Hematopoietic multipotent progenitor cell (in vitro differentiated cells): ENCODE measurements at regions not wholly inside any gene's neighbourhood (a gene's known extent, or its start where the extent isn't known, plus 50 kb on each side); places are given as distances from the start of the nearest gene placed in this dataset.

Experiments
- DNase-seq, 3 donors: peaks; one replicate each; pipeline ENCODE4 v3.0.0-alpha.2; 2011 to 2015; ENCODE audit warnings: low read depth in 2 of 3, low spot score in 2 of 3

- no peak for DNase-seq
These were observed 1234.6 kb downstream of the SLC16A7 start for GRCh38 chr12:60830381-60830780.

DNA sequence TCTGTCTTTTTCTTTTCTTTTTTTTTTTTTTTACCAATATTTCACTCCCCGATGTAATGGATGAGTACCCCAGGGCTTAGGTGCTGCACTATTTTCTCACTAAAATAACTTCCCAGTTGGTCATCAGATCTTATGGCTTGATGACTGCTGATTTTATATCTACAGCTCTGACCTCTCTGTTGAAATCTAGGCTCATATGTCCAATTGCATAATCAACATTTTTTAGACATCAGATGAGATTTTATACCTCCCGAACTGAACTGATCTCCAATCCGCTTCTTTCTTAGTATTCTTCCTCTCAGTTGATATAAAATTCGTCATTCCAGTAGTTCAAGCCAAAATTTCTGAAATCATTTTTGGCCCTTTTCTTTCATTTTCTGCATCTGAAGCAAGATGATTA lies 1236.5 kb downstream of the SLC16A7 start:
- DNase-seq = no peak

DNA sequence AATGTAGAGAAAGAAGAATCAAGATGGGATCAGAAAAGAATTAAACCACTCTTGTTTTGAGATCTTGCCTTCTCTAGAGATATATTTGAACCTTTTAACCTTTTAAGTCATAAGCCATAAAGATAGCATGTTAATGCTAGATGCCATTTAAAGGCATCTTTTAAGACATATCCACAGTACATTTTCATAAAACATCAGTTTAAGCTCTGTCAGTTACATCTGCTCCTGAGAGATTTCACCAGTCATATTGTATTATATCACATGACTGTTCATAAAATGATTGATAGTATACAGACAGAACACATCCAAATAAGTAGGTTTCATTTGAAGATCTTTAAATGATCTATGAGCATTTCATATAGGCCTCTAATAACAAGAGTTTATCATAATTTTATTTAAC lies 1238.5 kb downstream of the SLC16A7 start:
- DNase-seq = no peak

- no peak for DNase-seq
These were observed 1239.0 kb downstream of the SLC16A7 start for GRCh38 chr12:60834806-60835205.

GRCh38 chr12:60836651-60837050 lies 1240.8 kb downstream of the SLC16A7 start:
- DNase-seq = no peak

GRCh38 chr12:60842181-60842580 lies 1246.4 kb downstream of the SLC16A7 start:
- no peak for DNase-seq

DNA sequence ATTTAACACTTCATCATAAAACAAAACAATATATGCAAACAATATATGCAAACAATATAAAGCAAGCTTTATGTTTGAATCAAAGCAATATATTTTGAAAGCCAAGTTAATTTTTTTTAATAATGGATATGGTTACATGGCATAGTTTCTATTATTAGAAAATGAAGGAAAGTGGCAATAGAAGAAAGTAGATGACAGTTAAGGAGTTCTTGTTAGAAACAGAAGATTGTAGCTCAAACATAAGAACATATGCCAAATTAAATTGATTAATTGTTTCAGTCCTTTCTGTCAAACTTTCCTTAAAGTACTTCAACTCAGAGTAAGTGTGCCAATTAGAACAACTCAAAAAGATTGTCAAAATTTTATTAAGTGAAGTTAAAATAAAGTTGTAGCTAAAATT lies 1248.3 kb downstream of the SLC16A7 start:
- no peak for DNase-seq

- no peak for DNase-seq
These were observed 1249.0 kb downstream of the SLC16A7 start for GRCh38 chr12:60844875-60845274.

- no peak for DNase-seq
These were observed 1249.9 kb downstream of the SLC16A7 start for GRCh38 chr12:60845696-60846095.

GRCh38 chr12:60847281-60847680 lies 1251.5 kb downstream of the SLC16A7 start:
- DNase-seq = no peak

DNA sequence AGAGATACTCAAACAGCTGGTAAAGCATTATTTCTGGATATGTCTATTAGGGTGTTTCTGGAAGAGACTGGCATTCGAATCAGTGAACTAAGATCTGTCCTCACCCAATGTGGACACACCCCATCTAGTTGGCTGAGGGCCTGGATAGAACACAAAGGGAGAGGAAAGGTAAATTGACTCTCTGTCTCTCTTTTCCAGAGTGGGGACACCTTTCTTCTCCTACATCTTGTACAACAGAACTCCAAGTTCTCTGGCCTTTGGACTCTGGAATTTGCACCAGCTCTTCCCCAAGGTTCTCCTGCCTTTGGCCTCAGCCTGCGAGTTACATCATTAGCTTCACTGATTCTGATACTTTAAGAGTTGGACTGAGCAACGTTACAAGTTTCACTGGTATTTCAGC lies 1253.9 kb downstream of the SLC16A7 start:
- no peak for DNase-seq

DNA sequence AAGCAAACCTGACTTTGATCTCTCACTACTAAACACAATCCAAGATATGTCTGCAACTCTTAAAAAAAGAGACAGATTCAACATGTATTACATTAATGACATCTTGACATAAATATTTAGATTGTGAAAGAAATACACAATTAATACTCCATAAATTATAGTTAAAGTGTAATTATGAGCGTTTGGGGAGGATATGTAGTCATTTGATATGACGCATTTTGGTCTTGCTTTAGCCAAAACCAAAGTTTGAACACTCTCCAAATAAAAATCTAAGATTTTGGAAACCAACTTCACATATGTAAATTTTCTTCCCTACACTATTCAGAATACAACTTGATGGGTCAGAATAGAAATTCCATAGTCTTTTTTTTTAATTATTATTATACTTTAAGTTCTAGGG lies 1257.6 kb downstream of the SLC16A7 start:
- DNase-seq = no peak

DNA sequence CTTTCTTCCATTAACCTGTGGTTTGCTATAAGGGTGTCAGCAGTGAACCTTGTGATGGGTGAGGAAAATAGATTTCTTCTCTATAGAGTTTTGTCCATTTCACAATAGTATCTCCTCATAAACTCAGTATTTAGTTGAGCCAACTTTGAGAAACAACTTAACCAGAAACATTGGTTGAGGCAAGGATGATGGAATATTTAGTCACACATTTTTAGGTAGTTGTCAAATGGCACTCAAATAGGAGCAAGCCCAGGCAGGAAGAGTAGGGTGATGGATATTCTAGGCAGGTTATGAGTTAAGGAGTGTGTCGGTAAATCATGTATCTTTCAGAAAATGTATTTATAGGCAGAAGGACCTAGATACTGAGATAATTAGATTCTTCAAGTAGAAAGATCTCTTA lies 1267.6 kb downstream of the SLC16A7 start:
- no peak for DNase-seq

GRCh38 chr12:60872219-60872618 lies 1276.4 kb downstream of the SLC16A7 start:
- DNase-seq = no peak

DNA sequence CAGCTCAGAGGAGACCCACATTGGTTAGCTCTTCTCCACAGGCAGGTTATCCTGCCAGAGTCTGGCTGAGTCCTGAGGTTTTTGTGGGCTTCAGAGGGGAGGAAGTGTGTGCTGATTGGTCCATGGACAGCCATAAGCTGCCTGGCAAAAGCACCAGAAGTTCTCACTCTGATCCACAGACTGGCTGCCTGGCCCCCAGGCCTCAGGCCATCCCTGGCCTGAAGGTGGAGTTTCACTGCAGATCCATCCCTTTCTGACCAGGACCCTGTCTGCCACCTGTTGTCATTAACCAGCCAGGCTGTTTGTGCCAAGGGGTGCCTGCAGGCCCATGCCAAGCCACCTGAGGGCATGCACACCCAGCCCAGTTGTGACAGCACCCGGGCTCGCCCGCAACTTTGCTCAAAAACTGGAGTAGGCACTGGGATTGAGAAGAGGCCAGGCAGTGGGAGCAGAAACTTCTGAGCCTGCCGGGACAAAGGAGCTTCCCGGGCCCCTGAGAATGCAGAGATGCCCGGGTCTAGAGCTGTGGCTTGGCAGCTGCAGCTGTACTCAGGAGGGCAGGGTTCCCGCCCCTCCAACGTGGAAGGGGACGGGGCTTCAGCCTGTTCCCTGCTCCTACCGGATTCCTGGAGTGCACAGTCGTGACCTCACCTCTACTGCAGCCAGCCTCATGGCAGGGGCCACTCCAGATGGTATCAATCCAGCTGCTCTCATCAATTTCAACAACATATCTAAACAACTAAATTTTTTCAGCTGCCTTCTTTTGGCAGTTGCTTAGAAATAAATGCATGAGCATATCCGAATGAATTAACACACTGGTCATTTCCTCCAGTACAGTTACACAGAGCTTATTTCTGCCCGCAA lies 1277.3 kb downstream of the SLC16A7 start:
- DNase-seq = no peak

DNA sequence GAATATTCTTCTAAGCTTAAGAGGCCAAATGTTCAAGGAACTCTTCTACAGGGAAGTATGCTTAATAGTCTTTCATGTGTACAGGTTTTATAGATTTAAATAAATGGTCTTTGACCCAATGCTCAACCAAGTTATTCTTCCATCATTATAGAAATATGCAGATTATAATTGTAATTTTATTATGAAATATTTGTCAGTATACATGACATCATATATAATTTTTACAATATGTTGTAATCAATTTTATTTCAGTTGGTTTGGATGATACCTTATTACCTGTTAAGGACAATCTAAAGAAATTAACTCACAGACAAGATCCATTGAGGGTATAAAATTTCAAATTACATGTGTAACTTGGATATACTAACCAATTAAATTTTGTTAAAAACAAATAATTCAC lies 1278.3 kb downstream of the SLC16A7 start:
- DNase-seq = no peak

DNA sequence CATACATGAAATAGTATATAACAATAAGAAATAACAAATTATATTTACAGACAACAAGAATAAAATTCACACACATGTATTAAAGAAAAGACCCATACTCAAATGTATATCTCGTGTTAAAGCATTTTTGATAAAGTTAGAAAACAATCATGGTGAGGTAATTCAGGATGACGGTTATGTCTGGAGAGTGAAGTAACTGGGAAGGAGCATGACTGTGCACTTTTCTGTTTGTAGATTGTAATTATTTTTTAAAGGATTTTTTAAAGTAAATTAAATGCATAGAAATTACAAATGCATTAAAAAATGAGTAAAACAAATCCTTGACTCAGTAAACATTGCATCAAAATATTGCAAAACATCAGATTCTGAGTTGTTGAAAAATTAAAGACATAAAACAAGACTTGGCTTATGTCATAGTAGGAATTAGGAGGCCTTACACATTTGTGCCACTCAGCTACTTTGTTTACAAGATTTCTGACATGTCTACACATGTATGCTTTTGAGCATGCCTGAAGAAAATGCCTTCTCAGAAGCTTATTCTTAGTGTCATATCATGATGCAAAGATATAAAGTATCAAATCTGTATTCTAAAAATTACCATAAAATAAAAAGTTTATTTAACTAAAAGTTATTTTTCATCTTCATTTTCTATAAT lies 1325.1 kb downstream of the SLC16A7 start:
- no peak for DNase-seq

- DNase-seq = no peak
These were observed 1325.7 kb downstream of the SLC16A7 start for GRCh38 chr12:60921541-60921940.

DNA sequence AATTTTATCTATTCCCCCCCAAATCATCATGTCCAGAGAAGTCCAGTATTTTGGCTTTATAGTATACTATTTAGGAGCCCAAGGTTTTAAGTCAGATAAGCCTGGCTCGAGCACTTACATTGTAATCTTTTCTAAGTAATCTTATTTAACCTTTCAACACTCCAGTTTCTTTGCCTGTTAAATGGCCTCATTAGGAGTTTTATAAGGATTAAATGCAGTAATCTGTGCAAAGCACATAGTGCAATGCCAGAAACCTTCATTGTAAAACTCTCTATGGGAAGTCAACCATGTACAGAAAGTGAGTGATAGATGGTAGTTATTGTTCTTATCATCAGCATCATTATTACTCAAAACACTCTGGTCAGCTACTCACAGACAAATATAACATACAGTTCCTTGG lies 1330.4 kb downstream of the SLC16A7 start:
- DNase-seq = no peak

GRCh38 chr12:60930151-60930550 lies 1330.1 kb upstream of the USP15 start:
- peak in 1 of 3 donors; percentile 29 for DNase-seq

DNA sequence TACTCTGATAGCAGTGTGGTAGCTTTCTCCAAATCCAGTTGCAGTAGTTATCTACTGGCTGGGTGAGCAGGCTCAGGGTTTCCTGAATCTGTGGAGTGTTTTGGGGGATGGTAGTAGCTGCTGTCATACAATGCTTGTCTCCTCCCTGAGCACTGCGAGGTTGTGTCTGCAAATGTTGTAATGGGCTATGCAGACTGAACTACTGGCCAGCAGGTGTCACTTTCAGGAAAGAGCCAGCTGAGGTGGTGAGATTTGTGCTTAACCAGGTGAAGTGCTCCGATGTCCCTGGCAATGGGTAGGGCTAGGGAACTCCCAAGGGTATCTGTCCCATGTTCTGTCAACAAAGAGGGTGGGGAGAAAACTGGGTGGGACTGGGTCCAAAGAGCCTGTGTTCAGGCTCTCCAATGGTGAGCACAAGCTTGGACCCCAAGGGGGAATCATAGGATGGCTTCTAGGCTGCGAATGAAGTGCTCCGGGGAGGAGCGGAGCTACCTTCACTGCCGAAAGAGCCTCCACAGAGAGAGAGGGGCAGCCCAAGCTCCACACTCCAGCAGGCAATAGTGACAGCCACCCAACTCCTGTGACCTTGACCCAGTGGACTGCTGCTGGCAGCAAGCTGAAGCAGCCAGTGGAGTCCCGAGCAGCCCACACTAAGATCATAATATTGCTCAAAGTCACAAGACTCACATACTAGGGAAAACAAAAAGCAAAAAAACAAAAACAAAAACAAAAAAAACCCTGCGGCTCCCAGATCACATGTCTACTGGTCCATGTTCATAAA lies 1324.0 kb upstream of the USP15 start:
- no peak for DNase-seq

DNA sequence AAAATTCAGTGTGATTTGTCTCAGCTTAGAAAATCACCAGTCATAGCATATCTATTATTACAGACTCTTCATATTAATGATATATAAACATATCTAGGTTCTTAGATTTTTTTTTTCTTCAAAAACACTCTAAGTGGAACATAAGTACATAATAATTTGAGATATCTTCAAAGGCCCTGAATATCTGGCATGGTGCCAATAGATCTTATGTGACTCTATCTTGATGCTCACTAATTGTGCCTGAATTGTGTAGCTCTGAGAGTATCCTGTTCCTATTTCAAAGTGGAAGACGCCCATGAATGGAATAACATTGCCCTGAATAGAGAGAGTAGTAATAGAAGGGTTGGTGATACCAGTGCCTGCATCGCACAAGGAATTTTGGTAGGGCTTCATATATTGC lies 1312.7 kb upstream of the USP15 start:
- no peak for DNase-seq
